SU-DHL-6 (cell line): ENCODE measurements at regions not wholly inside any gene's neighbourhood (a gene's known extent, or its start where the extent isn't known, plus 50 kb on each side); places are given as distances from the start of the nearest gene placed in this dataset.

Source experiments
- CTCF ChIP-seq: fragments of 200-600 bp; sonication (generic); IDR thresholded peaks from one replicate; pipeline ENCODE4 v1.5.1; 2017; ENCODE audit warnings: antibody characterized with exemption, mild to moderate bottlenecking, low read length, moderate library complexity; ENCODE audit not compliant: insufficient read depth, poor library complexity, severe bottlenecking
- EZH2phosphoT487 ChIP-seq: fragments of 200-600 bp; sonication (generic), shearing (Covaris generic); conservative IDR thresholded peaks from 2 replicates; pipeline ENCODE4 v1.6.1; 2018; ENCODE audit warnings: mild to moderate bottlenecking, antibody characterized with exemption, low read length, moderate library complexity, mixed read lengths

GRCh38 chr4:26028793-26029567, 115.0 kb downstream of the SMIM20 start:
- TF ChIP-seq EZH2phosphoT487 (no peak), CTCF (no peak)
